Suppressor macrophage treated with lipopolysaccharide for 4 hours (primary cell): ENCODE measurements at regions not wholly inside any gene's neighbourhood (a gene's known extent, or its start where the extent isn't known, plus 50 kb on each side); places are given as distances from the start of the nearest gene placed in this dataset.
"Not testable (repeated sequence)": the region's sequence is repeated elsewhere in the genome, so short reads cannot be mapped to it uniquely, and the experiment has no call there.

ENCODE experiments used
- DNase-seq: peaks from one replicate; pipeline ENCODE4 v3.0.0-alpha.2; 2020

DNA sequence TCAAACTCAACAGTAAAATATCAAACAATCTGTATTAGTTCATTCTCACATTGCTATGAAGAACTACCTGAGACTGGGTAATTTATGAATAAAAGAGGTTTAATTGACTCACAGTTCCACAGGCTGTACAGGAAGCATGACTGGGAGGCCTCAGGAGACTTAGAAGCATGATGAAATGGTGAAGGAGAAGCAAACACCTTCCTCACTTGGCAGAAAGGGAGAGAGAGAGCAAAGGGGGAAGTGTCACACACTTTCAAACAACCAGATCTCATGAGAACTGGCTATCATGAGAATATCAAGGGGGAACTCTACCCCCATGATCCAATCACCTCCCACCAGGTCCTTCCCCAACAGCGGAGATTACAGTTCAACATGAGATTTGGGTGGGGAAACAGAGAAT is 198.5 kb upstream of the CRIM1 start:
- not testable (repeated sequence) for DNase-seq

DNA sequence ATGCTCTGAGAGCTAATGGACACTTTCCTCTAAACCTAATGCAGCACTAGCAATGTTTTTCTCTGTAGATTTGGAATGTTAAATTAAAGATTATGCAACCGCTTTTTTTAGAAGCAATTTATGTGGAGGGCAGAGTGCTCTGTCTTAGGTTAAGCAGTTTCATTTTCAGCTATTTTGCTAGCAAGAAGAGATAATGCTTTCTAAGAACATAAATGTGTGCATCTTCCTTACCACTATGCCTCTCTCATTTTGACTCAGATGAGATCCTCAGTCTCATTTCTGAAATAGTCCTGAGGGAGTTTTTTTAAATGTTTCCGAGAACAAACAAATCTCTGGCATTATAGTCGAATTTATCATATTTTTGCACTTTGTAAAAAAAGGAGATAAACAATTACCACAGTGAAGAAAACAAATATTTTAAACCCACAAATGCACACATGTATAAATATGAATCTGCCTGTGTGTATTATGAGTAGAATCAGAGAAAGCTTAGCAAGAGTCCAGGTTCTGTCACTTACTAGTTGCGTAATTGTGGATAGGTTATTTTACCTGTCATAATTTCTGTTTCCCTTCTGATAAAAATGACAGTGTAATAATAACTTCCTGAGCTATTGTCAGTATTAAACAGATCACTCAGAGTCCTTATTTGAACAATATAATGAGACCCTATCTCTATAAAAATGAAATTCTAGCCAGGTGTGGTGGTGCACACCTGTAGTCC is 207.7 kb upstream of the CRIM1 start:
- no peak for DNase-seq

DNA sequence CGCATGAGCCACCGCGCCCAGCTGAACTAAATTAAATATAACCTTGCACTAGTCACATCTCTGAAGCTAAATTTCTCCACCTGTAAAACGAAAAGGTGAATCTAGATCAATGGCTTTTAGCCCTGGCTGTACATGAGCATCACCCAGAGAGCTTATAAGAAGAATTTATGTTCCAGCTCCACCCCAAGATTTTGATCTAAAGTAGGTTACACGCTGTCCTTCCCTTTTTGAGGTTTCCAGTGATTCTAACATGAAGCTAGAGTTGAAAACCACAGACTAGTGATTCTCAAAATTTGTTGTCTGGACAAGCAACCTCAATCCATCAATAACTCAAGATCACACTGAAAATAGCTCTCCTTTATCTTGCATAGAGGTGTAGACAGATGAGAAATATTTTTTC is 208.8 kb upstream of the CRIM1 start:
- DNase-seq, result no peak

DNA sequence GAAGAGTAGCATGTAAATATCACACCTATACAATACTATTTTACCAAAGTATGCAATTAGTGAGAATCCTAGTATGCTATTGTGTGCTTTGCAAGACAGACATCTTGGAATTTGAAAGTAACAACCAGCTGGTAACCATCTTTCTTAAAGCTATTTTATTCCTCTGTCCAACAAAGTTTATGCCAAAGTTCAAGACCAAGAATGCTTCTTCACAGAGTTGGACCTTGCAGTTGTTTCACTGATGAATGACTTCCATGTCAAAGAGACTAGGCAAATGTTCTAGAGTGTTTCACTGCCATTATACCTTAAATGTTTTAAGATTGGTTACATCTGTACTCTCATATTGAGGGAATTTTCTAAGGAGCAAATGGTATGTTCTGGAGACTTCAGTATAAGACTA is 215.2 kb upstream of the CRIM1 start:
- no peak for DNase-seq

DNA sequence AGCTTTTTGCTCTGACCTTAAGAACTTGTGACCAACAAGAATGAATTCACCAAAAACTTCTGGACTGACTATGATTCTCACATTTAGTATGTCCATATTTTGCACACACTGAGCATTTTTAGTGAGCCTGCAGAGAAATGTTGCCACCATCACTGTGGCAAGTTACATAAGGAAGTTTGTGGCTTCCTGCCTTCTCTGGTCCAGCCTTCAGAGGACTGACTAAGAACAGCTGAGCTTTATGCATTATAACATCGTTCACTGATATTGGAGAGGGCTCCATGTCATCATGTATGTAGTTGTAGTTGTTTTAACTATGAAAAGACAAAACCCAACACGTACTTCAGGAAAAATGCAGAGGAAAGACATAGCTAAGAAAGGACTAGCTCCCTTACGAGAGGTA is 218.0 kb upstream of the CRIM1 start:
- no peak for DNase-seq

DNA sequence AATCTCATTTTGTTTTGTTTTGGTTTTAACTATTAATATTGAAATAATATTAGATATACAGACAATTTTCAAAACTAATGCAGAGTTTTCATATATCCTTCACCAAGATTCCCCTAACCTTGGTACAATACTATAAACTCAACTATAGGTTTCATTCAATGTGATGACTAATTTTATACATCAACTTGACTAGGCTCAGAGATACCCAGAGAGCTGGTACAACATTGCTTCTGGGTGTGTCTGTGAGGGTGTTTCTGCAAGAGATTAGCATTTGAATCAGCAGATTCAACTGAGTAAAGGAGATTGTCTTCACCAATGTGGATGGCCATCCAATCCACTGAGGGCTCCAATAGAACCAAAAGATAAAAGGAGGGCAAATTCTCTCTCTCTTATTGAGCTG is 221.3 kb upstream of the CRIM1 start:
- DNase-seq, result no peak

DNA sequence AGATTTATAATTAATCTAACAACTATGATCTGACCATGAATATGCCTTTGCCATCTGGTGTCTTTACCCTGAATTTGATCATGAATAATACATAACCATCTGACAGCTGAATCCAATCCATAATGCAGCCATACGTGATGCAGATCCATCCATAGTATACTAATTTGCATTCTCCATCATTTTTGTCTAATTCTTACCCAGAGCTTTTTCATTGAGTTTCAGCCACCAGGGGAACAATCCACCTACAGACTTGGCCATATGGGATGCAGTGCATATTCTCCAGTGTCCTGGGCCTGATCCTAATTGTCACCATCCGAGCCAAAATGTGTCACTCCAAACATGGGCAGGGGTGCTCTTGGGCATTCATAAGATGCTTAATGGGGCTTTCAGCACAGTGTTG is 227.2 kb upstream of the CRIM1 start:
- no peak for DNase-seq

DNA sequence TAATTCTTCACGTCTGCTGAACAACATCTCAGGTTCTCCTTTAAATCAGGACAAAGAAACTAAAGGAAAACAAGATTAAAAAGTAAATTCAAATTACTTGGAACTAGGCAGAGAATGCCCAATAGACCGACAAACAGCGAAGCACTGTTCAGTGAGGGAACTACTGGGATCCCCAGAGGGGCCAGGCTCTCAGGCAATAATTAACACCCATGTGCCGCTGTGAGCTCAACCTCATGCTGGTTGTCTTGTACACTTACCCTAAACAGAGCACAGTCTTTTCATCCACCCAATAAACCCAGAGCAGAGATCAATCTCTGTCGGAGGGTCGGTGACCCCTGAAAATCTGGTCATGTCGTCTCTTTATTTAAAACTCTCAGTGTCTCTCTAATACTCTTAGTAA is 229.9 kb upstream of the CRIM1 start:
- no peak for DNase-seq

DNA sequence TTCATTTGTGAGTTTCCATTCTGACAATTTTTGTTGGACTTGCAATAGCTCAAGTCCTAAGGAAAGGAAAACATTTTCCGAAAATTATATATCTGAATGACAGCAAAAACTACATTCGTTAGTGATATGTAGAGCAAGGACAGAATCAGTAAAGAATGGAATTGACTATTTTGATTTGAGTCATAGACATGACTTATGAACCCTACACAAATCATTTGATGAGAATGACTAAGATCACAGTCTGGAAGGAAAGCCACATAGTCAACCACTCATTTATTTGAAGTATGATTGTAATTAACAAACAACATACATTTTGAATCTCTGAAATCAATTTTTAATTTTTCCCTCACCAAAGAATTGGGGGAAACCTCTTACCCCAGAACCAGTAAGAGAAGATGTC is 231.6 kb upstream of the CRIM1 start:
- no peak for DNase-seq

DNA sequence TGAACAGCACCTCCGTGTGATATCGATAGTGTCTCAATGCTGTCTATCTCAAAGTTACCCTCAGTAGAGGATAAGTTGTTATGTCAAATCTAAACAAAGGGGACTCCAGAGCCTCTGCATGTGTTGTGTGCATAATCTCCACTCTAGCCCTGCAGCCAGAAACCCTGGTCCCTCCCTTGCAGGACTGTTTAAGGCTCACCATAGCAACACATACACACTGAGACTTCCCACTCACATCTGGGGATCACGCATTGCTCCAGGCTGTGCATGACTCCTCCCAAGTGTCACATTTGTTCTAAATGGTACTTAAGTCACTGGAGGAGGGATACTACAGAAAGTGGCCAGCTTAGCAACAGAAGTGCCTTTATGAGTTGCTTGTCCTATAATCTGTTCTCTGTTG is 258.6 kb upstream of the CRIM1 start:
- no peak for DNase-seq

DNA sequence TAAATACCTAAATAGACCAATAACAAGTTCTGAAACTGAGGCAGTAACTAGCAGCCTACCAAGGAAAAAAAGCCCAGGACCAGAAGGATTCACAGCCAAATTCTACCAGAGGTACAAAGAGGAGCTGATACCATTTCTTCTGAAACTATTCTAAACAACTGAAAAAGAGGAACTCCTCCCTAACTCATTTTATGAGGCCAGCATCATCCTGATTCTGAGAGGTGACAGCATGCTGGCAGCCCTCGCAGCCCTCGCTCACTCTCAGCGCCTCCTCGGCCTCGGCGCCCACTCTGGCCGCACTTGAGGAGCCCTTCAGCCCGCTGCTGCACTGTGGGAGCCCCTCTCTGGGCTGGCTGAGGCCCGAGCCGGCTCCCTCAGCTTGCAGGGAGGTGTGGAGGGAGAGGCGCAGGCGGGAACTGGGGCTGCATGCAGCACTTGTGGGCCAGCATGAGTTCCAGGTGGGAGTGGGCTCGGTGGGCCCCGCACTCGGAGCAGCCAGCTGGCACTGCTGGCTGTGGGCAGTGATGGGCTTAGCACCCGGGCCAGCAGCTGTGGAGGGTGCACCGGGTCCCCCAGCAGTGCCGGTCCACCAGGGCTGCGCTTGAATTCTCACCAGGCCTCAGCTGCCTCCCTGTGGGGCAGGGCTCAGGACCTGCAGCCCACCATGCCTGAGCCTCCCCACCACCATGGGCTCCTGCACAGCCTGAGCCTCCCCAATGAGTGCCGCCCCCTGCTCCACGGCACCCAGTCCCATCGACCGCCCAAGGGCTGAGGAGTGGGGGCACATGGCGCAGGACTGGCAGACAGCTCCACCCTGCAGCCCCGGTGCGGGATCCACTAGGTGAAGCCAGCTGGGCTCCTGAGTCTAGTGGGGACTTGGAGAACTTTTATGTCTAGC is 263.5 kb upstream of the CRIM1 start:
- not testable (repeated sequence) for DNase-seq

DNA sequence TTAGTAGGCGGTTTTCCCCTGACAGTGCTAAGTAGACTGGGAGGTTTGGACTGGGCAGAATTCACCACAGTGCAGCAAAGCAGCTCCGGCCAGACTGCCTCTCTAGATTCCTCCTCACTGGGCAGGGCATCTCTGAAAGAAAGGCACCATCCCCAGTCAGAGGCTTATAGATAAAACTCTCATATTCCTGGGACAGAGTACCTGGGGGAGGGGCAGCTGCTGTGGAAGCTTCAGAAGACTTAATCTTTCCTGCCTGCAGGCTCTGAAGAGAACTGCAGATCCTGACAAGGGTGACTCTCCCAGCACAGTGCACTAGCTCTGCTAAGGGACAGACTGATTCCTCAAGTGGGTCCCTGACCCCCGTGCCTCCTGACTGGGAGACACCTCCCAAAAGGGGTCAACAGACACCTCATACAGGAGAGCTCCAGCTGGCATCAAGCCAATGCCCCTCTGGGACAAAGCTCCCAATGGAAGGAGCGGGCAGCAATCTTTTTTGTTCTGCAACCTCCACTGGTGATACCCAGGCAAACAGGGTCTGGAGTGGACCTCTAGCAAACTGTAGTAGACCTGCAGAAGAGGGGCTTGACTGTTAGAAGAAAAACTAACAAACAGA is 266.8 kb upstream of the CRIM1 start:
- no peak for DNase-seq

DNA sequence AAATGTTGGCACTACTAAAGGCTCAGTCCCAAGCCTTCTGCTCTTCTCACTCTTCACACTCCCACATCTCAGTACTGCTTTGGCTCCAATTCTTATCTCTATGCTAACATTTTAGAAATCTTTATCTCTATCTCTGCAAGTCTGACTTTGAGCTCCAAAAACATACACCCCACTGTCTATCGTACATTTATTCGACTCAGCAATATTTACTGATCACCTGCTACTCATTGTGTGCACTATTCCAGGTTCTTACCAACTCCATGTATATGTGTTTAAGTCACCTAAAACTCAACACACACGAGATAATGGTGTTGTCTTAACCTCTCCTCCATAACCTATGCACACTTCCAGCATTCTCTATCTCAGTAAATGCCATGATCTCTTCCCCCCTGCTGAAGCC is 268.2 kb upstream of the CRIM1 start:
- no peak for DNase-seq

DNA sequence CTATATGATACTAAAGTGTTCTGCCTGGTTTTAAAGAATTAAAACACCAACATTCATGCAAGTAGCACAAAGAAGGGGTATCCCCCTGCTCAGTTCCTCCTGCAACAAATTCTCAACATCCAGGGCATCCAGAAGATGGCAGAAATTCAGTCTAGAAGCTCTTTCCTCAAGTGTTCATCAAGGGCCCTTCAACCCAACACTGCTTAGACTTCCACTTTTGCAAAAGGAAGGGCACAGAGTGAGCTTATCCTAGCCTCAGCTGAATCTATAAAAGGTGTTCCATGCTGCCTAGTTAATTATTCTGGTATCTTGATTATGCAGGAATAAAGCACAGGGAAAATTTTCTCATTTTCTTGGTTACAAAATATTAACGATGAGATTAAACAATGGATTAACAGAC is 275.8 kb upstream of the CRIM1 start:
- DNase-seq, result no peak

DNA sequence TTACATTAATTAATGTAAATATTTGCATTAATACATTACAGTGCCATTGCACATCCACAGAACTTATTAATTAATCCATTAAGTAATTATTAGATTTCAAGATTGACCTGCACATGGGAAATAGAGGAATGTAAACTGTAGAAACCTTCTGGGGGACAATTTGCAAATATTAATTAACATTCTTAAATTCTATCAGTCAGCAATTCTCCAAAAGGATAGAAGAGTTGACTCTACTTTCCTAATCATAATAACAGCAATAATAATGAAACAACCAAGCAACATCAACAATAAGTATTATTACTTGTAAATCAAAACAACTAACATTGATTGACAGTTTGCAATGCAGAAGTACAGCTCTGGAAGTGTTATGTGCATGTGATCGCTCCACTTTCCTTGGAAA is 281.6 kb upstream of the CRIM1 start:
- no peak for DNase-seq

DNA sequence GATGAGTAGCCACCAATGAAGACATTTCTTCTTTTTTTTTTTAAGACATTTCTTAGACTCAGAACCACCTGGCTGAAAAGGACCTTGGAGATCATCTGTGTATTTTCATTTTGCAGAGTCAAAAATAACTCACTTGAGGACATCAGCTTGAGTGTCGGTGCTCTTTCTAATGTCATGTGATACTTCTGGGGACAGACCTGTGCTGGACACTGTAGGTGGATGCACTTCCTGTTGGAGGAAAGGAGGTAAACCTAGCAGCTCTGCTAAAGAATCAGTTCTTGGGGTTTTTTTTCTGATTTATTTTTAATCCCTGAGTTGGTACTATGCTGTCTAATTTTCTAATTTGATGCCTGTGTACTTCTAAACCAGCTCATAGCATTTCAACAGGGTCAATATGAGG is 283.9 kb upstream of the CRIM1 start:
- no peak for DNase-seq

DNA sequence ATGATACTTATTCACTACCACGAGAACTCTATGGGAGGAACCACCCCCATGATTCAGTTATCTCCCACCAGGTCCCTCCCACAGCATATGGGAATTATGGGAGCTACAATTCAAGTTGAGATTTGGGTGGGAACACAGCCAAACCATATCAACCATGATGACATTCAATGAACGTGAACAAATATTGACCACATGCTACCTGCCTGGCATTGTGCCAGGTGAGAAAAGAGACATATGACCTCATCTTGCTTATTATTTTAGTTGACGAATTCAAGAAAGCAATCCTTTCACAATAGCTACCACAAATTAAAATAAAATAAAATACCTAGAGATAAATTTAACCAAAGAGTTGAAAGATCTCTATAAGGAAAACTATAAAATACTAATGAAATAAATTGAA is 286.5 kb upstream of the CRIM1 start:
- no peak for DNase-seq

DNA sequence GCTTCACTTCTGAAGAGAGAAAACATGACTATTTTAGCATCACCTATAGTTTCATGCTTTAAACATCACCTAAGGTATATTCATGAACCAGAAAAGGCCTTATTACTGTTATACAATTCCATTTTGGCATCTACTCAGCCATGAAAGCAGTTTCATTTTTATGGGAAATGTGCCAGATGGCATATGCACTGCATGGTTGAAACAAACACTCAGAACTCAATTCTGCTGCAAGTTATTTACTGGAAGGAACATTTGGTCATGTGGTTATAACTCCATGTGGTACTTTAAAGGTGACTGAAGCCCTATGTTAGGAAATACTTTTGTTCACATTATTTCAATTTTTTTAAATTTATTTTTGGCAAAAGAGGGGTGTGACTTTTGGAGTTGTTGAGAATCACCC is 287.5 kb upstream of the CRIM1 start:
- no peak for DNase-seq

DNA sequence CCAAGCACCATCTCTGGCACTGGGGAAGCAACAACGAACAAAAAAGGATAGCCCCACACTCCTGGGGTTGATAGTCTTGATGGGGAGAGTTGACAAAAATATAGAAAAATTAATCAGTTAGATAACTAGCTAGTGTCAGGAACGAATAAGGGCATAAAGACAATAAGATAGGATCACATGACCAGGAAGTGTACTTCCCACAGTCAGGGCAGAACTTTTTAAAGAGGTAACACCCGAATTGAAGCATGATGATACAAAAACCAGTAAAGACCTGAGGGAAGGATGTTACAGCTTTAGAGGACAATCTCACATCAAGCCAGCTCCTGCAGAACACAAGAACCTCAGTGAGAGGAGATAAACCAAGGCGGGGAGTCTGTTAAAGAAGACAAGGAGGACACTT is 295.4 kb upstream of the CRIM1 start:
- DNase-seq, result no peak

DNA sequence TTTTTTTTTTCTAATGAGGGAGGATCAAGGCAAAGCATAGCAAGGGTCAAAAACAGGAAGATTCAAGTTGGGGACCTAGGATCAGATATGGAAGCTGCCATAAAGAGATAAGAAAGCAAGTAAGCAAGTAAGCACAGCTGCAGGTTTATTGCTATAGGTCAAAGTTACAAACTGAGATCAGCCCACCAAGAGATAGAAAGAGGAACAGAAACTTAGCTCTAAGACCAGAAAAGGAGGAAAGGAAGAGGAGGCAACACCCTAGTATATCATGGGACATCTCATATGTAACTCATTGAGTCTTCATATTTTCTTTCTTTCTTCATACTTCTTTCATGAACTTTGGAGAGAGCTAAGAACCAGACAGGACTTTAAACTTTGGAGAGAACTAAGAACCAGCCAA is 295.9 kb upstream of the CRIM1 start:
- peak; percentile 27 for DNase-seq

DNA sequence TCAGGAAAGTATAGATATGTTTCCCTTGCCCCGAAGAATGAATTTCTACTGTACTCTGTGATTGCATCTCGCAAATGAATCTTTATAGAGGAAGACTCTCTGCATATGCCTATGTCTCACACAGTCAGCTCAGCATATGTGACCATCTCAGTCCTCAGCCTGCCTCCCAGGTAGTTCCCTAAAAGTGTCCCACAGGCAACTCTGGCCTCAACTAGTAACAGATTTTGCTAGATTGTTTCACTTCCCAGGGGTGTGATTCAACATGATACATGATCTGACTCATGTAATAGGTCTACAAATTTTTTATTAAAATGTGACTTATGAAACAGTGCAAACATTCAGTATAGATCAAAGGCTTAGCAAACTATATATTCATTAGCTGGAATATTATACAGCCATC is 296.6 kb upstream of the CRIM1 start:
- peak; percentile 57 for DNase-seq

DNA sequence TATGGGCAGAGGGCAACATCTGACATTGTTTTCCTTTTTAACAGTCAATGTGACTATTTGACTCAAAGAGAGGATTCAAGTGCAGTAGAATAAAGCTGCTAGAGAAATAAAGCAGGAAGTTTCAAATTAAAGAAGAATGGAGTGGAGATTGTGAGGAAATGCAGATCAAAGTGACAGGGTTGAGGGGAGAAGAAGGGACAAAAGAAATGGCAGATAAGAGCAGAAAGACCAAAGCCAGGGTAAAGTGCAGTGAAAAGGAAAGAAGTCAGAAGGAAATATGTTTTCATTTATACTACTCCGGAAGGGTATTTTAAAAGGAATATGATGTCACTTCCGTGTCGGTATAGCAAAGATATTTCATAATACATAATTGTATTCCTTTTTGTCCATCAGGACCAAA is 297.5 kb upstream of the CRIM1 start:
- DNase-seq, result no peak

DNA sequence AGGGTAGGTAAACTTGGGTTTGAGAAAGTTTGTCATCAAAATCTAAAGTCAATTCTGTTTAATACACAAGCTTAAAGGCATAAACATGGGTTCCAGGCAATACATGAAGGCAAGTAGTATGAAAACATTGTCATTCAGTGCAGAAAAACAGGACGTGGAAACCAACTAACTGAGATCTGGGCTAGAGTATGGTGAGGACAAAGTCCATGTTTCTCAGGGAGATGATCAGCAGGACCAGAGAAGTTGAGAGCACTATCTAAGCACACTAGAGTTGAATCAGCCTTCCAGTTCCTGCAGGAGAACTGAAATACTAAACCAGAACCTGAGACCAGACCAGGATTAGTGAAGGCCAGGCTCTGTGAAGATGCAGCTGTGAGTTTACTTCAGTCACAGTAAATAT is 302.8 kb upstream of the CRIM1 start:
- no peak for DNase-seq

DNA sequence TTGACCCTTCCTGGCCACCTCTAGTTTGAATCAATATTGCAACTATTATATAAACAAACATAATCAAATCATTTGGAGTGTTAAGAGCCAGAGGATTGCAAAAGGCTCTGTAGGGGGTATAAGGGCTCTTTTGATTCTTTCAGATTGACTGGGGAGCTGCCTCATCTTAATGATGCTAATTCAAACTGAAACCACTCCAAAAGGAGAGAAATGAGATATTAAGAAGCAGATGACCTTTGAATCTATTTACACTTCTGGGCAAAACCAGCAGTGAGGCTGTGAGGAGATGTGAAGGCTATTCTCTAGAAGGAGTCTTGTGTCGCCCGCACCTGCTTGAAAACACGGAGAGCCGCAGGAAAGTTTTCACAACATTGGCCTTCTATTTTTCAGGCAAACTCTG is 311.2 kb upstream of the CRIM1 start:
- no peak for DNase-seq
